Kidney epithelial cell (primary cell): ENCODE measurements at regions not wholly inside any gene's neighbourhood (a gene's known extent, or its start where the extent isn't known, plus 50 kb on each side); places are given as distances from the start of the nearest gene placed in this dataset.

Experiments used
- DNase-seq: peaks from one replicate; pipeline ENCODE4 v3.0.0-alpha.2; 2010; ENCODE audit warnings: low read depth
- H3K27me3 ChIP-seq: 2 replicates; pipeline ENCODE4 v1.6.0; 2011; ENCODE audit warnings: low read length; ENCODE audit not compliant: control insufficient read depth, insufficient read depth
- H3K36me3 ChIP-seq: 2 replicates; pipeline ENCODE4 v1.5.1; 2011; ENCODE audit warnings: low read length; ENCODE audit not compliant: control insufficient read depth, insufficient read depth
- H3K4me3 ChIP-seq: 2 replicates; pipeline ENCODE4 v1.5.1; 2011; ENCODE audit warnings: low read depth, mild to moderate bottlenecking, control low read depth, low read length
- CTCF ChIP-seq: IDR thresholded peaks from 2 replicates; pipeline ENCODE4 v1.5.1; 2011; ENCODE audit warnings: mild to moderate bottlenecking, moderate library complexity, low read length, control low read depth, inconsistent platforms; ENCODE audit not compliant: insufficient read depth, poor library complexity, severe bottlenecking

DNA sequence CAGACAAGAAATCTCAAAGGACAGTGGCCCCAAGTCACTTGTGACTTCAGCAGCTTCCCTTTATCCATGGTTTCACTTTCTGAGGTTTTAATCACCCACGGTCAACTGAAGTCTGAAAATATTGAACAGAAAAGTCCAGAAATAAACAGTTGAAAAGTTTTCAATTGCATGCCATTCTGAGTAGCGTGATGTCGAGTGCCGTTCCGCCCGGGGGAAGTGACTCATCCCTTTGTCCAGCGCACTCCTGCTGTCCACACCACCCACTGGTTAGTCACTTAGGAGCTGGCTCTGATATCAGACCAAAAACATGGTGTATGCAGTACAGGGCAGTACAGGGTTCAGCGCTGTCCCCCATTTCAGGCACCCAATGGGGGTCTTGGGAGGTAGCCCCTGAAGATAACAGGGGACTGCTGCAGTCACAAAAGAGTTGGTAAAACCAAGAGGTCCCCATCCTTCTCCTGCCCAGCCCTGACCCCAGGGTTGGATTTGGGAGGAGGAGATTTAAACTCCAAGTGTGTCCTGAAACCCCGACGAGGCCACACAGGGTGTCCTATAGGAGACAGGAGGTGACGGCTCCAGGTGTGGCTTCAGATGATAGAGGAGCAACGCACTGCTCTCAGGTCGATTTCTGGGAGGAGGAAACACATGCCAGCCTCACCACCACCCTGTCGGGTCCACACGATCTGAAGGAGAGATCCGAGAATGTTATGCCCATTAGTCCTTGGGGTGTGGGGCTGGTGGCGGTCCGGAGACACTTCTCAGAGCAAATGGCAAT lies 390.1 kb downstream of the CTTN start:
- H3K27me3 ChIP-seq = no peaks in the 10 kb centered on the region
- H3K4me3 ChIP-seq = no peak overlapping the region
- DNase-seq = peak; percentile 73
- TF ChIP-seq CTCF = no peak
- H3K36me3 ChIP-seq = no peaks in the 10 kb centered on the region

DNA sequence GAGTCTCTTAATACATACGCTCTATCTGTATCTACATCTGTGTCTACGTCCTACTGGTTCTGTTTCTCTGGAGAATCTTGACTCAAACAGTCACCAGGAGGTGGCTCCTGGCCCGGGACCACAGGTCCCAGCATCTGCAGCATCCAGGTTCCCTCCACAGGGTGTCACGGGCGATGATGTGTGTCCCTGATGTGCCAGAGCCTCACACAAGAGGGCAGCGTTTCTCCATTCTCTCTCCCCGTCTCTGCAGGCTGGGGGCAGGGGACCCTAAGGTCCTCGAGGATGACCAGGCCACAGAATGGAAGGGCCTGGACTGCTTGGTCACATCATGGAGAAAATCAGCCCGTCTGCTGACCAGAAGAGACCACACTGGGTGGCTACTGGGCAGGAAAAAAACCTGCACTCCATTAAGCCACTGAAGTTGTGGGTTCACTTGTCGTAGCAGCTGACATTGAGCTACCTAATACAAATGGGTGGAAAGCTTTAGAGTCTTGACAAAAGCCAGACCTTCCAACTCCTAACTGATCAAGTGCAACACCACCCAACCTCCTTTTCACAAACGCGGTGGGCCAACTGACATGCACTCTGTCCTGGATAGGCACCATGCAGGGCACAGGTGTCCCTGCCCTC lies 392.5 kb downstream of the CTTN start:
- H3K27me3 ChIP-seq = no peaks in the 10 kb centered on the region
- H3K36me3 ChIP-seq = no peaks in the 10 kb centered on the region
- TF ChIP-seq CTCF = peak; percentile 21
- H3K4me3 ChIP-seq = no peak overlapping the region
- no peak for DNase-seq

GRCh38 chr11:70796648-70797227 lies 398.4 kb downstream of the CTTN start:
- Histone ChIP-seq H3K36me3 (no peaks in the 10 kb centered on the region), H3K27me3 (no peaks in the 10 kb centered on the region), H3K4me3 (no peak overlapping the region)
- no peak for TF ChIP-seq CTCF
- no peak for DNase-seq

- H3K36me3 ChIP-seq = no peaks in the 10 kb centered on the region
- H3K27me3 ChIP-seq = no peaks in the 10 kb centered on the region
- TF ChIP-seq CTCF = no peak
- DNase-seq = no peak
- no peak overlapping the region for H3K4me3 ChIP-seq
These were observed 400.0 kb downstream of the CTTN start for GRCh38 chr11:70798296-70798695.

DNA sequence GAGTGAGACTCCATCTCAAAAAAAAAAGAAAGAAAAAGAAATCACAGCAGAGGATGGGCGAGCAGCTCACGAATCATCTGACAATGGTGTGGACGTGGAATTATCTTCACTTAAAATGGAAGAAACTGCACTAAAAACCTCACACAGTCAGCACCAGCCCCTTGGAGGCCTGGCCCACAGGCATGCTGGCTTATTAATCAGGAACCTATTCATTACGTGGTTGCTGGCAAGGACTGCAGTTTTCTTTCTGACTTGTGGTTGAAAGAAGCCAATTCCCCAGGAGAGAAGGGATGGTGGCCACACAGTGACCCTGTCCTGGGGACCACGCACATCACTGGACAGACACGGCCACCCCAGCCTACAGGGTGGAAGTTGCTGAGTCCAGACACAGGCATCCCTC lies 401.1 kb downstream of the CTTN start:
- H3K36me3 ChIP-seq = no peaks in the 10 kb centered on the region
- TF ChIP-seq CTCF = no peak
- no peak overlapping the region for H3K4me3 ChIP-seq
- H3K27me3 ChIP-seq = no peaks in the 10 kb centered on the region
- DNase-seq = no peak

GRCh38 chr11:70802185-70802584 lies 403.9 kb downstream of the CTTN start:
- Histone ChIP-seq H3K27me3 (no peaks in the 10 kb centered on the region), H3K36me3 (no peaks in the 10 kb centered on the region), H3K4me3 (no peak overlapping the region)
- DNase-seq = no peak
- no peak for TF ChIP-seq CTCF
